Right lobe of liver (tissue), 6 donors: ENCODE measurements at regions not wholly inside any gene's neighbourhood (a gene's known extent, or its start where the extent isn't known, plus 50 kb on each side); places are given as distances from the start of the nearest gene placed in this dataset.

Experiments used
- ATAC-seq, 4 donors: fragments of 200-7000 bp; cut with Tn5 transposase; one replicate each; pipeline ENCODE4 v1.9.1; 2020; ENCODE audit warnings: mild to moderate bottlenecking in 4 of 4, moderate library complexity in 4 of 4
- DNase-seq, 3 donors: peaks; one replicate each; pipeline ENCODE4 v3.0.0-alpha.2; 2020
- H3K27ac ChIP-seq, 3 donors: fragments of 200-600 bp; one replicate each; pipeline ENCODE4 v1.8.0; 2022
- H3K27me3 ChIP-seq, 2 donors: fragments of 200-600 bp; one replicate each; pipeline ENCODE4 v1.8.0; 2022
- H3K36me3 ChIP-seq, 4 donors: fragments of 200-600 bp; sonication (generic) in 1 of 4; one replicate each; pipeline versions ENCODE4 v1.5.1 to v1.8.0; 2017 to 2022; ENCODE audit warnings: control low read depth in 1 of 4
- H3K4me1 ChIP-seq, 4 donors: fragments of 200-600 bp; sonication (generic) in 1 of 4; one replicate each; pipeline versions ENCODE4 v1.5.1 to v1.8.0; 2017 to 2022; ENCODE audit warnings: control low read depth in 1 of 4
- H3K4me3 ChIP-seq, 3 donors: fragments of 200-600 bp; one replicate each; pipeline ENCODE4 v1.8.0; 2022
- H3K9me3 ChIP-seq, 4 donors: fragments of 200-600 bp; sonication (generic) in 1 of 4; one replicate each; pipeline versions ENCODE4 v1.5.1 to v1.8.0; 2017 to 2022; ENCODE audit warnings: control low read depth in 1 of 4
- POLR2A ChIP-seq: fragments of 450-650 bp; IDR thresholded peaks from one replicate; pipeline ENCODE4 v1.6.1; 2017; ENCODE audit warnings: antibody characterized with exemption, mild to moderate bottlenecking
- WGBS: methylation state at CpG from one replicate; pipeline ENCODE4 v1.1.6; 2018; ENCODE audit warnings: low coverage, low lambda C conversion rate; ENCODE audit not compliant: insufficient coverage; ENCODE audit errors: missing lambda C conversion rate; 5-methylcytosine and 5-hydroxymethylcytosine counted together
- intact Hi-C, 2 donors: fragments of 100-400 bp; cut with DNase I; formaldehyde crosslinking; loops; one replicate each; pipeline versions ENCODE4 v1.11.2 to v1.14.1; 2022
- TF ChIP-seq, protein P1 (sequence below), 4 donors: fragments of 200-600 bp in 3 of 4; fragments of 450-650 bp in 1 of 4; IDR thresholded peaks; one replicate each; pipeline versions ENCODE4 v1.5.1 to v1.8.0; 2016 to 2022; ENCODE audit warnings: antibody characterized with exemption in 4 of 4, mild to moderate bottlenecking in 2 of 4
- donor health status: DM: no; HTN: yes; CAD: no.
- donor health status: DM: no; HTN: no; CAD: no.
- donor health status: DM: no; HTN: no; CAD: no.
- donor health status: DM: no; HTN: yes; CAD: no.
- donor health status: DM: no; HTN: yes; CAD: no.

GRCh38 chr12:19613051-19613535, 173.8 kb downstream of the AEBP2 start:
- ATAC-seq (no peak), DNase-seq (no peak)
- intact Hi-C loops = no loop called here
- no peaks in the 10 kb centered on the region for H3K27me3 ChIP-seq
- H3K4me3 ChIP-seq = no peak overlapping the region
- H3K36me3 ChIP-seq = no peaks in the 10 kb centered on the region
- no peak overlapping the region for H3K27ac ChIP-seq
- H3K9me3 ChIP-seq = no peaks in the 10 kb centered on the region
- WGBS = 46% methylated on average over 6 of the region's 6 CpGs
- TF ChIP-seq, protein P1, sequence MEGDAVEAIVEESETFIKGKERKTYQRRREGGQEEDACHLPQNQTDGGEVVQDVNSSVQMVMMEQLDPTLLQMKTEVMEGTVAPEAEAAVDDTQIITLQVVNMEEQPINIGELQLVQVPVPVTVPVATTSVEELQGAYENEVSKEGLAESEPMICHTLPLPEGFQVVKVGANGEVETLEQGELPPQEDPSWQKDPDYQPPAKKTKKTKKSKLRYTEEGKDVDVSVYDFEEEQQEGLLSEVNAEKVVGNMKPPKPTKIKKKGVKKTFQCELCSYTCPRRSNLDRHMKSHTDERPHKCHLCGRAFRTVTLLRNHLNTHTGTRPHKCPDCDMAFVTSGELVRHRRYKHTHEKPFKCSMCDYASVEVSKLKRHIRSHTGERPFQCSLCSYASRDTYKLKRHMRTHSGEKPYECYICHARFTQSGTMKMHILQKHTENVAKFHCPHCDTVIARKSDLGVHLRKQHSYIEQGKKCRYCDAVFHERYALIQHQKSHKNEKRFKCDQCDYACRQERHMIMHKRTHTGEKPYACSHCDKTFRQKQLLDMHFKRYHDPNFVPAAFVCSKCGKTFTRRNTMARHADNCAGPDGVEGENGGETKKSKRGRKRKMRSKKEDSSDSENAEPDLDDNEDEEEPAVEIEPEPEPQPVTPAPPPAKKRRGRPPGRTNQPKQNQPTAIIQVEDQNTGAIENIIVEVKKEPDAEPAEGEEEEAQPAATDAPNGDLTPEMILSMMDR (IDR thresholded peaks at IDR 0.05) = no peak
- TF ChIP-seq POLR2A = no peak
- peaks cover 0 to 7% (median 2%) of the 10 kb centered on the region in 4 donors for H3K4me1 ChIP-seq

GRCh38 chr12:19614601-19615383, 175.5 kb downstream of the AEBP2 start:
- H3K27me3 ChIP-seq = no peaks in the 10 kb centered on the region
- DNase-seq (no peak), ATAC-seq (peak; percentile 68 to 86 (median 78))
- no peak overlapping the region for H3K4me3 ChIP-seq
- 37% methylated on average over 6 of the region's 6 CpGs for WGBS
- H3K4me1 ChIP-seq = peaks cover 0 to 7% (median 2%) of the 10 kb centered on the region in 4 donors
- intact Hi-C loops = no loop called here
- H3K27ac ChIP-seq = no peak overlapping the region
- no peaks in the 10 kb centered on the region for H3K36me3 ChIP-seq
- no peaks in the 10 kb centered on the region for H3K9me3 ChIP-seq
- no peak for TF ChIP-seq POLR2A
- TF ChIP-seq, protein P1 (IDR thresholded peaks at IDR 0.05) = no peak

DNA sequence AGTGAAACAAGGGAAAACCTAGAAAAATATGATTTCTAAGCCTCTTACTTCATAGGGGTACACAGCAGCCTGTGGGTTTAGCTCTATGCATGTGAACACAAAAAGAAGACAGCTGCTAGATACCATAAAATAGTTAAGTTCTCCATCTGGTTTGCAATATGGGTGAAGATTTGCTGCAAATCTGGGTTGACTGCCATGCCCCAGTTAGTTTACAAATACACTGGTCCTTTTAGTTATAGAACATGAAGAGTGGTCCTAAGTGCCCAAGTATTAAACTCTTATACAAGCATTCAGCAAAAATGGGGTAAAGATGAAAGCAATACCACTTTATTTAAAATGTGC, 176.1 kb downstream of the AEBP2 start:
- H3K27ac ChIP-seq = no peak overlapping the region
- DNase-seq (no peak), ATAC-seq (no peak)
- intact Hi-C loops = no loop called here
- H3K27me3 ChIP-seq = no peaks in the 10 kb centered on the region
- no peaks in the 10 kb centered on the region for H3K36me3 ChIP-seq
- H3K9me3 ChIP-seq = no peaks in the 10 kb centered on the region
- TF ChIP-seq POLR2A = no peak
- TF ChIP-seq, protein P1 (IDR thresholded peaks at IDR 0.05) = no peak
- no peak overlapping the region for H3K4me3 ChIP-seq
- peaks cover 0 to 7% (median 2%) of the 10 kb centered on the region in 4 donors for H3K4me1 ChIP-seq

- TF ChIP-seq, protein P1 (IDR thresholded peaks at IDR 0.05) = no peak
- TF ChIP-seq POLR2A = no peak
- H3K36me3 ChIP-seq = no peaks in the 10 kb centered on the region
- no peak for ATAC-seq
- no peaks in the 10 kb centered on the region for H3K9me3 ChIP-seq
- no peaks in the 10 kb centered on the region for H3K27me3 ChIP-seq
- H3K4me3 ChIP-seq = no peak overlapping the region
- no peak for DNase-seq
- H3K4me1 ChIP-seq = peaks cover 0 to 7% (median 2%) of the 10 kb centered on the region in 4 donors
- no peak overlapping the region for H3K27ac ChIP-seq
- 96% methylated on average over 9 of the region's 15 CpGs for WGBS
- intact Hi-C loops = no loop called here
Observed at GRCh38 chr12:19616781-19617180, 177.5 kb downstream of the AEBP2 start.
